GM21515 (cell line): ENCODE measurements at regions not wholly inside any gene's neighbourhood (a gene's known extent, or its start where the extent isn't known, plus 50 kb on each side); places are given as distances from the start of the nearest gene placed in this dataset.
"Not testable (repeated sequence)": the region's sequence is repeated elsewhere in the genome, so short reads cannot be mapped to it uniquely, and the experiment has no call there.

ENCODE experiments used
- ATAC-seq: cut with Tn5 transposase; IDR thresholded peaks from one replicate; pipeline ENCODE4 v1.9.1; 2021; ENCODE audit not compliant: unreplicated experiment

DNA sequence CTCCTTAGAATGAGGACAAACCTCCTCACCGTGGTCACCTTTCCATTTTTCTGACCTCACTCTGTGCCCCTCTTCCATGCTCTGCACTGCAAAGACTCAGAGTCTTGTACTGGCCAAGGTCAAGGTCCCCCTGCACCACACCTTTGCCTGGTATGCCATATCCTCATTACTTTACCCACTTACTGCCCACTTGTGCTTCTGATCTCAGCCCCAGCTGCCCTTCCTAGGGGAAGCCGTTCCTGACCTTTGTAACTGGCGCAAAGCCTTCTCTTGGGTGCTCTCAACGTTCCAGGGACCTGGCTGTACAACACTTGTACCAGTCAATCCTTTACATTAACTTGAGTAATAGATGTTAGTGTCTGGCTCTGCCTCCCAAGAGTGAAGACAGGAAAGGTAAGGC, 256.0 kb downstream of the SV2B start:
- no peak for ATAC-seq

GRCh38 chr15:91357011-91357410, 257.0 kb downstream of the SV2B start:
- ATAC-seq = no peak

- ATAC-seq = no peak
These were observed 257.4 kb downstream of the SV2B start for GRCh38 chr15:91357486-91357885.

DNA sequence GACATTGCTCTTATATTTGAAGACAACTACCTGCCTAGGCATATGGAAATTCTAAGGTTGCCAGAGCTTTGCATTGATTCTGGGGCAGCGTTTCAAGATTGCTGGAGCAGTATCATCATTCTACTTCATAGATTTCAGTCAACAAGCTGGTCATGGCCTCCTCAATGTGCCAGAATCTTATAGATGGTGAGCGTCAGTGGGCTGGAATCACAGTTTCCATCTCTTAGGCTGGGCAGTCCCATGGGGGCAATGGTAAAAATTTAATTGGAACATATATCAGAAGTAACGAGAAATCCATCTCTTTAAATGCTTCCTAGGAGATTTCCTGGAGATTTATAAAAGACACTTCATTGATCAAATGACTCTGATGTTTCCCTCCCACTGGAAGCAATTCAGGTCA, 258.3 kb downstream of the SV2B start:
- ATAC-seq = no peak

- not testable (repeated sequence) for ATAC-seq
These were observed 261.6 kb downstream of the SV2B start for GRCh38 chr15:91361696-91362095.

- ATAC-seq = no peak
These were observed 266.1 kb downstream of the SV2B start for GRCh38 chr15:91366111-91366510.

GRCh38 chr15:91368611-91369010, 268.6 kb downstream of the SV2B start:
- ATAC-seq = no peak

- ATAC-seq = no peak
These were observed 269.8 kb downstream of the SV2B start for GRCh38 chr15:91369823-91370222.

DNA sequence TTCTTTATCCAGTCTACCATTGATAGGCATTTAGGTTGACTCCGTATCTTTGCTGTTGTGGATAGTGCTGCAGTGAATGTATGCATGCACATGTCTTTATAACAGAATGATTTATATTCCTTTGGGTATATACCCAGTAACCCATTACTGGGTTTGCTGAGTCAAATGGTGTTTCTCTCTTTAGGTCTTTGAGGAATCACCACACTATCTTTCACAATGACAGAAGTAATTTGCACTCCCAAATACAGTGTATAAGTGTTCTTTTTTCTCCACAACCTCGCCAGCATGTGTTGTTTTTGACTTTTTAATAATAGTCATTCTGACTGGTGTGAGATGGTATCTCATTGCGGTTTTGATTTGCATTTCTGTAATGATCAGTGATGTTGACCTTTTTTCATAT, 271.3 kb downstream of the SV2B start:
- not testable (repeated sequence) for ATAC-seq

DNA sequence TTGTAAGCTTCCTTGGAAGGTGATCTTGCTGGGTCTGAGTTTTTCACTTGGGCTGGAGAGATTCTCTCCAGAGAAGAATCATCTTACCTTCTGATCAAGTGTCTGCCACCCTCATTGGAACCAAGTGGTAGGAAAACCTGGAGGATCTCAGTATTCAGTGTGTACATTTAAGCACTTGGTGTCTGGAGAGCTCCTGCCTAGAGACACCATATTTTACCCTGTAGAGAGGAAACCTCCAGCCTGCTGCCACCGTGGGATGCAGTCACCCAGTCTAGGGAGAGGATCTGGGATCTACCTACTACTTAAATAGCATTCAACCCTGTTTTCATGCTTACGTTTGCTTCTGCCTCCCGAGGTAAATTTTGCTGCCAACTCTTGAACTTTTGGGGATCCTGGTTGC, 274.3 kb downstream of the SV2B start:
- ATAC-seq = no peak

DNA sequence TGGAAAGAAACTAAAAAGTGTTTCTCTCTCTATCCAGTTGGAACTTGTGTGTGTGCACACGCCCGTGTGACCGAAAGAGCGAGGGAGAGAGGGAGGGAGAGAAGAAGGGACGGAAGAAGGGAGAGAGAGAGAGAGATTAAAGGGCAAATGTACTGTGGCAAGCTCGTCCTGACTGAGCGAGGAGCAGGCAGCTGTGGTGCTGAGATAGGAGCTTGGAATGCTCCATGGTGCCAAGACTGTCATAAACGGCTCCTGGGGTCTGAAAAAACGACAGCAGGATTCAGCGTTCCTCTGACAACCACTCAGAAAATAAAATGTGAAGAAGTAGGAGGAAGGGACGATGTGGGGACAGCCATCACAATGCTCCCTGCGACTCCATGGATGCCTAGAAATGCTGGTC, 276.0 kb downstream of the SV2B start:
- ATAC-seq = no peak

DNA sequence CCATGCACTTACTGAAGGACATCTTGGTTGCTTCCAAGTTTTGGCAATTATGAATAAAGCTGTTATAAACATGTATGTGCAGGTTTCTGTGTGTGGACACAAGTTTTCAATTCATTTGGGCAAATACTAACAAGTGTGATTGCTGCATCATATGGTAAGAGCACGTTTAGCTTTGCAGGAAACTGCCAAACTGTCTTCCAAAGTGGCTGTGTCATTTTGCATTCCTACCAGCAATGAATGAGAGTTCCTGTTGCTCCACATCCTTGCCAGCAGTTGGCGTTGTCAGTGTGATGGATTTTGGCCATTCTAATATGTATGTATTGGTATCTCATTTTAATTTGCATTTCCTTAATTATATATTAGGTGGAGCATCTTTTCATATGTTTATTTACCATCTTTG, 280.1 kb downstream of the SV2B start:
- ATAC-seq = no peak

DNA sequence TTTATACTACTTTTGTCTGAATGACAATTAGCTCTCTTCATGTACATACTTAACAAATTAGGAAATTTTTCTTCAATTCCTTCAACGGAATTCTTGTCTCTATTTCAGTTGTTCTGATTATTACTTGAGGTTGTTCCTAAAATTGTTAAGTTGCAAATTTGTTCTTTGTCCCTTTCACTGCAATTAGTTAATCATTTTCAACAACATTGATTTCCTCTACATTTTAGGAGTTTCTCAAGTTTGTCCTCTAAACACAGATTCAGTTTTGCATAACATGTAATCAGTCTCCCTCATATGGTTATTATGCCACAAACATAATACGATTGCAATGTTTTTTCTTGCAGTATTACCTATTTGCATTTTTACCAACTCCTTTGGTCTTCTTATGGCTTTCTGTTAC, 283.5 kb downstream of the SV2B start:
- ATAC-seq = no peak

DNA sequence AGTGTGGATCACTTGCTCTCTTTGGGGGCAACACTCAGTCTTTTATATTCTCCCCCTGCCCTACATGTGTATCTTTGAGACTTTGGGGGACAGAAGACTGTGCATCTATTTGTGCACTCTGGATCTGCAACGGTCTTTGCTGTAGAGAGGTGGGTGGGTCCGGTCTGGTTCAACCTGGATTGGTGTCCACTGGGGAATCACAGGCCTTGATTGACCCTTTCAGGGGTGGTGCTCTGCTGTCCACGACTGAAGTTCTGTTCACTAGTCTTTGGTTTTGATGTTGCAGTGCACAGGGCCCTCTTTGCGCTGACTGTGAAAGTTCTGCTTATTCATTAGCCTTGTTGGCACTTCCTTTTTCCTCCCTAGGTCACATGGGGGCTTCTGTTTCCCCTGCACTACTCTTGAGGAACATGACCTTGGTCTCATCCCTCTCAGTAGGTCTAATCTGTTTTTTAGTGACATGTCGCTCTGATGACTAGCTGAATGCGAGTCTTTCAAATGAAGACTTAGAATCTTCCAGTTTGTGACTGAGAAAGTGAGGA, 284.2 kb downstream of the SV2B start:
- no peak for ATAC-seq

DNA sequence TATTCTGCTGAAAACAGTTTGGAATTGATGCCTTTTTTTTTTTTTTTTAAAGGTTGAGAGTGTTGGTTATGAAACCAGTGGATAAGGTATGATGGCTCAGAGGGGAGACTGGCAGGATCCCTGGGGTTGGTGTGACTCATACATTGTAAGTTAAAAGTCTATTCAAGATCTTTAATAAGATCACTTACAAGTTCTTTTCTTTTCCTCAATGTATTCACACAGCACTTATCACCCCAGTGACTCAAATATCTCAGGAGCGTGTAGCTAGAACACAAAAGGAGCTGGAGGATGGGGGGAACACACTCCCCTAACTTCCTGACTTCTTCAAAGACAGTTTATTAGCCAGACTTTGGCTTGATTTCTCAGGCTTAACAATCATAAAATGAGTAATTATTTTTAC, 285.3 kb downstream of the SV2B start:
- no peak for ATAC-seq

DNA sequence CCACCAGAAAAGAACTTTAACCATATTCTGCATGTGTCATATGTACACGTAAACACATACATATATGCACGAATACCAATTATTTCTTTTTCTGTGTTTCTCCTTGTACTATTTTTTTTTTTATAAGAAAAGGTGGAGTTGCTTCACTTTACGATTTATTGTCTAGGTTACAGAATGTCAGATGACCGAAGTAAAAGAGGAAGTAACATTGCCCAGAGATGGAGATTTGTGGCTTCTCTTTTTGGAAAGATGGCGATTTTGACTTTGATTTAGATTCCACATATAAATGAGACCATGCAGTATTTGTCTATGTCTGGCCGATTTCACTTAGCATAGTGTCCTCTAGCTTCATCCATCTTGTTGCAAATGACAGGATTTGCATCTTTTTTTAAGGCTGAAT, 293.1 kb downstream of the SV2B start:
- ATAC-seq = no peak

GRCh38 chr15:91400481-91400880, 300.4 kb downstream of the SV2B start:
- ATAC-seq = no peak

DNA sequence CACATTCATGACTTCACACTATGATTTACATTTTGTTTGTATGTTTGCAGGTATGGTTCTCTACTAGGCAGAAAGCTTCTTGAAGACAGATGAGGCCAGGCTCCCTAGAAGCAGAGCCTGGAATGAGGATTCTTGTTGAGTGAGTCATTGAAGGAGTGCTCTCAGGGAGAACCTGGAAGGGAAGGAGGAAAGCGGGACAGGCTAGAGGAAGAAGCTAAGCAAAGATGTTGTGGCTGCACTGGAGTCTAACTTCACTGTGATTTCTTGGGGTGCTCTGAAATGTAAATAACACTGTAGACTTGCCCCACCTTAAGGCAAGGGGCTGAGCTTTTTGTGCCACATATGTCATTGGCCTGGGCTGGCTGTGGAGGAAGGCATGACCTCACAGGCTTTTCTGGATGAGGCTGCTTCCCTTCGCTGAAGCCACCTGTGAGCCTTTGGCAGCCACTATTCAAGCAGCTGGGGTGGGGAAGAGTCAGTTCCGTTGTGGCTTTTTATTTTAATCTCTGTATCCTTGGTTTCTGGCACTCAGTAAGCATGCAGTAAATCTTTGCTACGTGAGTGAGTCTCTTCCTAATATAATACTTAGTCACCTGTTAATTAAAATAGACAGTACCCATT, 307.3 kb downstream of the SV2B start:
- no peak for ATAC-seq

- no peak for ATAC-seq
These were observed 308.5 kb downstream of the SV2B start for GRCh38 chr15:91408476-91409076.

DNA sequence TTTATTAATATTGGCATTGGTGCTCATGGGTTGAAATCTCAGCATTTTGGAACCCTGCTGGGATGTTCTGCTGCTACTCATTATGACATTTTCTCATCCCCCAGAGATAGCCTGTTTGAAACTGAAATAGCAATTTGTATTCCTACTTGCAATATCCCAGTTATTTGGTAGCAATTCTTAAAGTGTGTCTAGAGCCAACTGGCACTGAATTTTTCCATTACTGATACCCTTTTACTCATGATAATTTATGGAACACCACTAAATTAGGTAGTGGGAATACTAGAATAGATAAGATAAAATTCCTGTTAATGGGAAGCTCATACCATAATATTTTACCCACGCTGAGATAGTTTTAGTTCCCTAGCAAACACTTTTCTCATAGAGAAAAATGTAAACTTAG, 309.3 kb downstream of the SV2B start:
- no peak for ATAC-seq

DNA sequence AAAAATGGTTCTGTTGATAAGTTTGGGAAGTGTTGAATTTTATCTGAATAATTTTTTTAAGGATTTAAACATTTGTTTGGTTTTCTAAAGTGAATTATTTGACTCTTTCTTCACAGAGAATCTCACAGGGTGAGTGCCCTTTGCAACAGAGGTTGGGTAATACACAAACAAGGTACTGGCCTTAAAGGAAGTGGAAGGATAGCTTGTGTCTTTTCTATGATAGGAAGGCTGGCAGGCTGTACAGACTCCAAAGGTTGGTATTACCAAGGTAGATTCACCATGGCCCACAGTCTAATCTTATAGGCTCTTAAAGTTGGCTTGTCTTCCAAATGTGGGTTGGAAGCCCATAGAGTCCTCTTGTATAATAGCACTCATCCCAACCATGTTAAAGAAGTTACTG, 311.5 kb downstream of the SV2B start:
- ATAC-seq = no peak

GRCh38 chr15:91412138-91412928, 312.3 kb downstream of the SV2B start:
- ATAC-seq = no peak
